CD14-positive monocyte (primary cell): ENCODE measurements at regions not wholly inside any gene's neighbourhood (a gene's known extent, or its start where the extent isn't known, plus 50 kb on each side); places are given as distances from the start of the nearest gene placed in this dataset.

Experiments
- DNase-seq, 3 donors: peaks; one replicate each; pipeline ENCODE4 v3.0.0-alpha.2; 2011 to 2022
- H2AFZ ChIP-seq: 2 replicates; pipeline ENCODE4 v1.6.0; 2012; ENCODE audit warnings: mild to moderate bottlenecking, low read depth, low read length, inconsistent platforms; ENCODE audit not compliant: insufficient read depth, poor library complexity, severe bottlenecking
- H3K27ac ChIP-seq, 2 donors: 1 replicate in 1 of 2; 2 replicates in 1 of 2; pipeline ENCODE4 v1.5.1; 2012 to 2013; ENCODE audit warnings: low read length in 2 of 2, control low read depth in 1 of 2, inconsistent platforms in 1 of 2, low read depth in 1 of 2, mild to moderate bottlenecking in 1 of 2
- H3K27me3 ChIP-seq, 2 donors: one replicate each; pipeline versions ENCODE4 v1.6.0 to v1.6.1; 2011 to 2013; ENCODE audit warnings: low read length in 2 of 2; ENCODE audit not compliant: control insufficient read depth in 2 of 2, insufficient read depth in 2 of 2
- H3K36me3 ChIP-seq, 2 donors: replicated peaks in 1 of 2; 1 replicate in 1 of 2; 2 replicates in 1 of 2; pipeline versions ENCODE4 v1.5.1 to v1.6.1; 2012 to 2013; ENCODE audit warnings: low read length in 2 of 2, control low read depth in 1 of 2, inconsistent platforms in 1 of 2, mild to moderate bottlenecking in 1 of 2; ENCODE audit not compliant: insufficient read depth in 2 of 2, control insufficient read depth in 1 of 2
- H3K4me1 ChIP-seq, 2 donors: 1 replicate in 1 of 2; 2 replicates in 1 of 2; pipeline versions ENCODE4 v1.5.1 to v1.6.1; 2012 to 2013; ENCODE audit warnings: low read length in 2 of 2, control low read depth in 1 of 2, inconsistent platforms in 1 of 2, mild to moderate bottlenecking in 1 of 2, moderate library complexity in 1 of 2; ENCODE audit not compliant: insufficient read depth in 2 of 2, control insufficient read depth in 1 of 2
- H3K4me2 ChIP-seq: replicated peaks from 2 replicates; pipeline ENCODE3; 2012; ENCODE audit warnings: low read length, moderate library complexity, mild to moderate bottlenecking; ENCODE audit not compliant: poor library complexity, severe bottlenecking; ENCODE audit errors: extremely low read depth
- H3K4me3 ChIP-seq, 3 experiments: fragments of 200-600 bp in 1 of 3; sonication (generic) in 1 of 3; replicated peaks in 1 of 3; 1 replicate in 2 of 3; 2 replicates in 1 of 3; pipeline ENCODE4 v1.5.1; 2011 to 2013; ENCODE audit warnings: low read length in 3 of 3, mild to moderate bottlenecking in 3 of 3, control low read depth in 2 of 3, low read depth in 2 of 3, inconsistent platforms in 1 of 3, moderate library complexity in 1 of 3
- H3K79me2 ChIP-seq: 2 replicates; pipeline ENCODE4 v1.6.0; 2012; ENCODE audit warnings: mild to moderate bottlenecking, control low read depth, inconsistent platforms, low read length, moderate library complexity; ENCODE audit not compliant: insufficient read depth
- H3K9ac ChIP-seq: 2 replicates; pipeline ENCODE4 v1.6.0; 2017; ENCODE audit warnings: low read length, mild to moderate bottlenecking; ENCODE audit not compliant: insufficient read depth, poor library complexity, severe bottlenecking
- H3K9me3 ChIP-seq, 2 donors: replicated peaks in 1 of 2; 1 replicate in 1 of 2; 2 replicates in 1 of 2; pipeline versions ENCODE4 v1.5.1 to v1.6.1; 2012 to 2013; ENCODE audit warnings: low read length in 2 of 2, control low read depth in 1 of 2; ENCODE audit not compliant: control insufficient read depth in 1 of 2, insufficient read depth in 1 of 2
- H4K20me1 ChIP-seq: 2 replicates; pipeline ENCODE4 v1.6.0; 2012; ENCODE audit warnings: mild to moderate bottlenecking, low read length, control low read depth, moderate library complexity; ENCODE audit not compliant: insufficient read depth
- H3K27ac Mint-ChIP-seq, 7 donors: one replicate each; pipeline ENCODE4 v1.8.0; 2020; ENCODE audit warnings: mild to moderate bottlenecking in 7 of 7, mixed read lengths in 7 of 7, moderate library complexity in 6 of 7, inconsistent platforms in 2 of 7
- H3K27me3 Mint-ChIP-seq, 3 donors: one replicate each; pipeline ENCODE4 v1.8.0; 2021 to 2022; ENCODE audit warnings: low read depth in 3 of 3, mild to moderate bottlenecking in 3 of 3, mixed read lengths in 3 of 3, moderate library complexity in 3 of 3, inconsistent platforms in 1 of 3
- H3K36me3 Mint-ChIP-seq, 2 donors: one replicate each; pipeline ENCODE4 v1.8.0; 2020; ENCODE audit warnings: mixed read lengths in 2 of 2, inconsistent platforms in 1 of 2, mild to moderate bottlenecking in 1 of 2
- H3K4me1 Mint-ChIP-seq: one replicate; pipeline ENCODE4 v1.8.0; 2020; ENCODE audit warnings: mild to moderate bottlenecking, mixed read lengths
- H3K4me3 Mint-ChIP-seq, 2 donors: one replicate each; pipeline ENCODE4 v1.8.0; 2020; ENCODE audit warnings: mild to moderate bottlenecking in 2 of 2, mixed read lengths in 2 of 2, moderate library complexity in 1 of 2
- H3K9me3 Mint-ChIP-seq, 7 donors: one replicate each; pipeline ENCODE4 v1.8.0; 2020 to 2022; ENCODE audit warnings: mixed read lengths in 7 of 7, mild to moderate bottlenecking in 6 of 7, moderate library complexity in 6 of 7, inconsistent platforms in 2 of 7
- WGBS: methylation state at CpG from one replicate; pipeline ENCODE4 v1.1.5; 2013; ENCODE audit warnings: missing lambda C conversion rate; ENCODE audit not compliant: insufficient coverage; 5-methylcytosine and 5-hydroxymethylcytosine counted together
- intact Hi-C, 2 donors: fragments of 100-400 bp; cut with micrococcal nuclease; formaldehyde crosslinking; loops; one replicate each; pipeline versions ENCODE4 v1.15.0 to v1.15.1; 2023
- TF ChIP-seq, protein P1 (sequence below): fragments of 200-600 bp; IDR thresholded peaks from one replicate; pipeline ENCODE4 v1.8.0; 2022; ENCODE audit warnings: antibody characterized with exemption, mild to moderate bottlenecking

DNA sequence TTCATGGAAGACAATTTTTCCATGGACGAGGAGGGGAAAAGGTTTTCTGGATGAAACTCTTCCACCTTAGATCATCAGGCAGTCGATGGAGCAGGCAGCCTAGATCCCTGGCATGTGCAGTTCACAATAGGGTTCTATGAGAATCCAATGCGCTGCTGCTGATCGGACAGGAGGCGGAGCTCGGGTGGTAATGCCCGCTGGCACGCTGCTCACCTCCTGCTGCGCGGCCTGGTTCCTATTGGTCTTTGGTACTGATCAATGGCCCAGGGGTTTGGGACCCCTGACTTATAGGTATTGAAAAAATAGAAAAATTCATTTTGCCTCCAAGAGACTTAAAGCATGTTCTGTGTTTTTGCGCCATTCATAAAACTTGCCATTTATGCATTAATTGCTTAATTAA lies 793.9 kb upstream of the NR2F2 start:
- intact Hi-C loops: no loop called here
- H3K4me3 ChIP-seq: no peak overlapping the region
- no peaks in the 10 kb centered on the region for H3K4me1 Mint-ChIP-seq
- H3K4me1 ChIP-seq: no peaks in the 10 kb centered on the region
- H3K36me3 Mint-ChIP-seq: no peaks in the 10 kb centered on the region
- DNase-seq: no peak
- no peaks in the 10 kb centered on the region for H3K27me3 ChIP-seq
- no peaks in the 10 kb centered on the region for H3K9me3 ChIP-seq
- no peak overlapping the region for H3K27ac Mint-ChIP-seq
- TF ChIP-seq, protein P1, sequence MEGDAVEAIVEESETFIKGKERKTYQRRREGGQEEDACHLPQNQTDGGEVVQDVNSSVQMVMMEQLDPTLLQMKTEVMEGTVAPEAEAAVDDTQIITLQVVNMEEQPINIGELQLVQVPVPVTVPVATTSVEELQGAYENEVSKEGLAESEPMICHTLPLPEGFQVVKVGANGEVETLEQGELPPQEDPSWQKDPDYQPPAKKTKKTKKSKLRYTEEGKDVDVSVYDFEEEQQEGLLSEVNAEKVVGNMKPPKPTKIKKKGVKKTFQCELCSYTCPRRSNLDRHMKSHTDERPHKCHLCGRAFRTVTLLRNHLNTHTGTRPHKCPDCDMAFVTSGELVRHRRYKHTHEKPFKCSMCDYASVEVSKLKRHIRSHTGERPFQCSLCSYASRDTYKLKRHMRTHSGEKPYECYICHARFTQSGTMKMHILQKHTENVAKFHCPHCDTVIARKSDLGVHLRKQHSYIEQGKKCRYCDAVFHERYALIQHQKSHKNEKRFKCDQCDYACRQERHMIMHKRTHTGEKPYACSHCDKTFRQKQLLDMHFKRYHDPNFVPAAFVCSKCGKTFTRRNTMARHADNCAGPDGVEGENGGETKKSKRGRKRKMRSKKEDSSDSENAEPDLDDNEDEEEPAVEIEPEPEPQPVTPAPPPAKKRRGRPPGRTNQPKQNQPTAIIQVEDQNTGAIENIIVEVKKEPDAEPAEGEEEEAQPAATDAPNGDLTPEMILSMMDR: no peak
- no peaks in the 10 kb centered on the region for H3K36me3 ChIP-seq
- H3K27ac ChIP-seq: no peak overlapping the region
- H3K9me3 Mint-ChIP-seq: peaks cover 0 to 3% (median 2%) of the 10 kb centered on the region in 7 donors
- WGBS: 98% methylated on average over 7 of the region's 11 CpGs
- H4K20me1 ChIP-seq: no peaks in the 10 kb centered on the region
- H3K9ac ChIP-seq: no peak overlapping the region
- H3K27me3 Mint-ChIP-seq: no peaks in the 10 kb centered on the region
- no peaks in the 10 kb centered on the region for H3K79me2 ChIP-seq
- H2AFZ ChIP-seq: no peak overlapping the region
- no peak overlapping the region for H3K4me2 ChIP-seq
- H3K4me3 Mint-ChIP-seq: no peak overlapping the region

DNA sequence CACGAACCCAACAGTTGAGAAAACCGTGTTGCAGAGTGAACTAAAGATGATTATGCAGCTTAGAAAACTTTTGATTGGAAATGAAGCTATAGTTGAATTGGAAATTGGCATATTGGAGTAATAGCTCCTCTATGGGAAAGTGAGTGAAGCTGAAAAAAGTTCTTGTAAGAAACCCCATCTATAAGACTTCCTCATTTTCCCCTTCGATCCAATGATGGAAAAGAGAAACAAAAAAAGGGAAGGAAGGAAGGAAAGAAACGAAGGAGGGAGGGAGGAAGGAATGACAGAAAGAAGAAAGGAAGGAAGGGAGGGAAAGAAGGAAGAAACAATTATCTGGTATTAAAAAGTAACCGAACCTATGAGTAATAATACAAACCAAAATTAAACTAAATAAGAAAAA lies 791.8 kb upstream of the NR2F2 start:
- DNase-seq: no peak
- no peaks in the 10 kb centered on the region for H3K27me3 Mint-ChIP-seq
- Histone ChIP-seq H3K9ac (no peak overlapping the region), H3K4me3 (no peak overlapping the region), H2AFZ (no peak overlapping the region), H3K4me1 (no peaks in the 10 kb centered on the region), H3K4me2 (no peak overlapping the region), H4K20me1 (no peaks in the 10 kb centered on the region), H3K9me3 (no peaks in the 10 kb centered on the region), H3K27me3 (no peaks in the 10 kb centered on the region), H3K36me3 (no peaks in the 10 kb centered on the region), H3K27ac (no peak overlapping the region), H3K79me2 (no peaks in the 10 kb centered on the region)
- H3K4me3 Mint-ChIP-seq: no peak overlapping the region
- H3K9me3 Mint-ChIP-seq: peaks cover 0 to 5% (median 2%) of the 10 kb centered on the region in 7 donors
- no CpG with 5 or more reads among the region's 5 CpGs for WGBS
- no peak overlapping the region for H3K27ac Mint-ChIP-seq
- intact Hi-C loops: no loop called here
- no peaks in the 10 kb centered on the region for H3K4me1 Mint-ChIP-seq
- TF ChIP-seq, protein P1: no peak
- H3K36me3 Mint-ChIP-seq: no peaks in the 10 kb centered on the region
